ENCODE measurements at regions not wholly inside any gene's neighbourhood (a gene's known extent, or its start where the extent isn't known, plus 50 kb on each side); places are given as distances from the start of the nearest gene placed in this dataset.

DNA sequence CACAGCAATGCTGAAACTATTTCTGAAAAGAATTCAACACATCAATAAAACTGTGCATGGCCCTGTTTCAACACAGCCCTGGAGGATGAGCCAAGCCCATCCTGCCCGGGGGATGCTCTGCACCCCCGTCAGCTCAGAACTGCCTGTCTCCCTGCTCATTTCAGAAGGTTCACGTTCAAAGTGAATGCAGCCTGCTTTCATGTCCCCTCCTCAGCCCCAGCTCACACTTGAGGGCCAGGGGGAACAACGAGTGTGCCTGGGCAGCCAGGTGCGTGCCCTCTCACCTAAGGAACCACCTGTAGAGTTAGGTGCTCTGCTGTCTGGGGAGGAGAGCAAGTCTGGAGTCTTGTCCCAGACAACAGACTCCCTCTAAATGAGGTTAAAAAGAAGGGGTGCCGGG, 348.5 kb upstream of the IRX2 start:
- DNase-seq (ENCODE audit: low read depth in 1 of 2, low spot score in 1 of 2) = no peak
- no peak for FAIRE-seq
- WGBS (ENCODE audit: missing lambda C conversion rate) = 19% methylated on average over 4 of the region's 6 CpGs
- H3K4me2 ChIP-seq = no peak overlapping the region
- no peak overlapping the region for H3K4me3 ChIP-seq
- no peak overlapping the region for H3K27ac ChIP-seq
- ATAC-seq = no peak
- no peaks in the 10 kb centered on the region for H3K9me3 ChIP-seq
- TF ChIP-seq HOXA7 (CRISPR knock-in tag; IDR thresholded peaks at IDR 0.05) (no peak), RFX5 (IDR thresholded peaks at IDR 0.05) (no peak), HOXB5 (CRISPR knock-in tag; IDR thresholded peaks at IDR 0.05) (no peak), PHF8 (IDR thresholded peaks at IDR 0.05; ENCODE audit: borderline replicate concordance, low read depth) (no peak), JUN (IDR thresholded peaks at IDR 0.05) (no peak), HEYL (CRISPR knock-in tag; IDR thresholded peaks at IDR 0.05) (no peak), KDM5A (IDR thresholded peaks at IDR 0.05) (no peak), GATA3 (IDR thresholded peaks at IDR 0.05; ENCODE audit: borderline replicate concordance) (no peak), ZSCAN20 (CRISPR knock-in tag; IDR thresholded peaks at IDR 0.05) (no peak), HDAC2 (IDR thresholded peaks at IDR 0.05) (no peak), EP300 (IDR thresholded peaks at IDR 0.05) (no peak), ZNF302 (CRISPR knock-in tag; IDR thresholded peaks at IDR 0.05) (no peak), KDM1A (IDR thresholded peaks at IDR 0.05; ENCODE audit: low read depth) (no peak), CBX2 (IDR thresholded peaks at IDR 0.05; ENCODE audit: borderline replicate concordance, low read depth) (no peak)
- TF ChIP-seq, protein P1, sequence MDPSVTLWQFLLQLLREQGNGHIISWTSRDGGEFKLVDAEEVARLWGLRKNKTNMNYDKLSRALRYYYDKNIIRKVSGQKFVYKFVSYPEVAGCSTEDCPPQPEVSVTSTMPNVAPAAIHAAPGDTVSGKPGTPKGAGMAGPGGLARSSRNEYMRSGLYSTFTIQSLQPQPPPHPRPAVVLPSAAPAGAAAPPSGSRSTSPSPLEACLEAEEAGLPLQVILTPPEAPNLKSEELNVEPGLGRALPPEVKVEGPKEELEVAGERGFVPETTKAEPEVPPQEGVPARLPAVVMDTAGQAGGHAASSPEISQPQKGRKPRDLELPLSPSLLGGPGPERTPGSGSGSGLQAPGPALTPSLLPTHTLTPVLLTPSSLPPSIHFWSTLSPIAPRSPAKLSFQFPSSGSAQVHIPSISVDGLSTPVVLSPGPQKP (IDR thresholded peaks at IDR 0.05; ENCODE audit: low read depth, low read length) = no peak
- POLR2A ChIA-PET = no interaction called here
- CTCF ChIA-PET = no interaction called here
- no peaks in the 10 kb centered on the region for H3K4me1 ChIP-seq

- no peak overlapping the region for H3K4me2 ChIP-seq
- WGBS (ENCODE audit: missing lambda C conversion rate) = 14% methylated on average over 11 of the region's 14 CpGs
- H3K4me3 ChIP-seq = no peak overlapping the region
- H3K27ac ChIP-seq = no peak overlapping the region
- no peaks in the 10 kb centered on the region for H3K4me1 ChIP-seq
- FAIRE-seq (no peak), DNase-seq (ENCODE audit: low read depth in 1 of 2, low spot score in 1 of 2) (no peak), ATAC-seq (no peak)
- ChIA-PET CTCF (no interaction called here), POLR2A (no interaction called here)
- no peaks in the 10 kb centered on the region for H3K9me3 ChIP-seq
- TF ChIP-seq JUNB (IDR thresholded peaks at IDR 0.05) (no peak), TP53 (CRISPR knock-in tag; IDR thresholded peaks at IDR 0.05) (no peak), NPAS2 (CRISPR knock-in tag; IDR thresholded peaks at IDR 0.05; ENCODE audit: borderline replicate concordance) (no peak), ATOH8 (CRISPR knock-in tag; IDR thresholded peaks at IDR 0.05; ENCODE audit: low read depth) (no peak), MYC (IDR thresholded peaks at IDR 0.05; ENCODE audit: borderline replicate concordance, low read length) (no peak), HOXA7 (CRISPR knock-in tag; IDR thresholded peaks at IDR 0.05) (no peak), USF2 (IDR thresholded peaks at IDR 0.05) (no peak), CBX8 (IDR thresholded peaks at IDR 0.05) (no peak), SREBF2 (IDR thresholded peaks at IDR 0.05) (no peak), RARB (CRISPR knock-in tag; IDR thresholded peaks at IDR 0.05) (no peak), ESRRA (IDR thresholded peaks at IDR 0.05; ENCODE audit: borderline replicate concordance, low read length) (no peak), ZC3H11A (IDR thresholded peaks at IDR 0.05) (no peak), BHLHE40 (IDR thresholded peaks at IDR 0.05; ENCODE audit: low read depth, low read length) (no peak), CTCF (IDR thresholded peaks at IDR 0.05) (no peak), RCOR1 (IDR thresholded peaks at IDR 0.05; ENCODE audit: low read depth, low read length) (no peak)
- TF ChIP-seq, protein P2, sequence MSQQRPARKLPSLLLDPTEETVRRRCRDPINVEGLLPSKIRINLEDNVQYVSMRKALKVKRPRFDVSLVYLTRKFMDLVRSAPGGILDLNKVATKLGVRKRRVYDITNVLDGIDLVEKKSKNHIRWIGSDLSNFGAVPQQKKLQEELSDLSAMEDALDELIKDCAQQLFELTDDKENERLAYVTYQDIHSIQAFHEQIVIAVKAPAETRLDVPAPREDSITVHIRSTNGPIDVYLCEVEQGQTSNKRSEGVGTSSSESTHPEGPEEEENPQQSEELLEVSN (IDR thresholded peaks at IDR 0.05; ENCODE audit: borderline replicate concordance, low read depth) = no peak
- TF ChIP-seq, protein P3, sequence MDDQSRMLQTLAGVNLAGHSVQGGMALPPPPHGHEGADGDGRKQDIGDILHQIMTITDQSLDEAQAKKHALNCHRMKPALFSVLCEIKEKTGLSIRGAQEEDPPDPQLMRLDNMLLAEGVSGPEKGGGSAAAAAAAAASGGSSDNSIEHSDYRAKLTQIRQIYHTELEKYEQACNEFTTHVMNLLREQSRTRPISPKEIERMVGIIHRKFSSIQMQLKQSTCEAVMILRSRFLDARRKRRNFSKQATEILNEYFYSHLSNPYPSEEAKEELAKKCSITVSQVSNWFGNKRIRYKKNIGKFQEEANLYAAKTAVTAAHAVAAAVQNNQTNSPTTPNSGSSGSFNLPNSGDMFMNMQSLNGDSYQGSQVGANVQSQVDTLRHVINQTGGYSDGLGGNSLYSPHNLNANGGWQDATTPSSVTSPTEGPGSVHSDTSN (IDR thresholded peaks at IDR 0.05) = no peak
Observed at GRCh38 chr5:3099526-3099925, 348.0 kb upstream of the IRX2 start.

Data from A549 (cell line).